HepG2 (cell line): ENCODE measurements at regions not wholly inside any gene's neighbourhood (a gene's known extent, or its start where the extent isn't known, plus 50 kb on each side); places are given as distances from the start of the nearest gene placed in this dataset.

Experiments used
- ATAC-seq: fragments of 200-7000 bp; cut with Tn5 transposase; 3 replicates; pipeline ENCODE4 v1.9.1; 2020; ENCODE audit warnings: mild to moderate bottlenecking, moderate library complexity
- BruUV-seq: library from RNA; stranded (reverse); fragments of 400-500 nt; replicated peaks from 2 replicates; lab custom pipeline; 2021; lab: Mats Ljungman, UMichigan
- CTCF ChIA-PET: fragments of 300-600 bp; formaldehyde crosslinking; extraction: SDS; loops from one replicate; lab custom pipeline; 2021; ENCODE audit warnings: low total read pairs, inconsistent platforms, low intra/inter-chr PET ratio; lab: Yijun Ruan, JAX
- POLR2A ChIA-PET: fragments of 350-600 bp; sonication (Branson Sonifier 250); formaldehyde crosslinking; loops from one replicate; lab custom pipeline; 2020; ENCODE audit warnings: antibody characterized with exemption, inconsistent platforms; lab: Yijun Ruan, JAX
- DNase-seq: peaks from one replicate; pipeline ENCODE4 v3.0.0-alpha.2; 2015; ENCODE audit warnings: low spot score
- FAIRE-seq: peaks from 3 replicates; lab custom pipeline; 2011; peaks lifted over from hg19 to GRCh38; lab: Jason Lieb, UNC
- H2AFZ ChIP-seq: one replicate; pipeline ENCODE4 v1.6.1; 2011; ENCODE audit warnings: low read length, inconsistent platforms
- H3K27ac ChIP-seq: fragments of 300-600 bp; 3 replicates; pipeline ENCODE4 v1.8.0; 2011; ENCODE audit warnings: mixed run types, mild to moderate bottlenecking, mixed read lengths, low read length, inconsistent platforms; ENCODE audit not compliant: insufficient read depth; ENCODE audit errors: extremely low read length
- H3K27me3 ChIP-seq, 2 experiments: fragments of 200-600 bp in 1 of 2; 2 replicates in 1 of 2; 3 replicates in 1 of 2; pipeline versions ENCODE4 v1.6.0 to v1.8.0; 2011; ENCODE audit warnings: low read length in 2 of 2, mild to moderate bottlenecking in 2 of 2, moderate library complexity in 2 of 2, inconsistent platforms in 1 of 2; ENCODE audit not compliant: insufficient read depth in 2 of 2, control insufficient read depth in 1 of 2
- H3K36me3 ChIP-seq, 2 experiments: fragments of 200-600 bp in 1 of 2; replicated peaks in 1 of 2; 2 replicates in 1 of 2; 3 replicates in 1 of 2; pipeline versions ENCODE4 v1.5.1 to v1.8.0; 2011; ENCODE audit warnings: low read length in 2 of 2, inconsistent platforms in 1 of 2; ENCODE audit not compliant: insufficient read depth in 2 of 2, control insufficient read depth in 1 of 2
- H3K4me1 ChIP-seq: 2 replicates; pipeline ENCODE4 v1.5.1; 2012; ENCODE audit warnings: low read length, inconsistent platforms; ENCODE audit not compliant: insufficient read depth
- H3K4me2 ChIP-seq: 2 replicates; pipeline ENCODE4 v1.6.0; 2011; ENCODE audit warnings: low read depth, low read length, inconsistent platforms
- H3K4me3 ChIP-seq, 3 experiments: fragments of 200-600 bp in 1 of 3; sonication (generic), shearing (Covaris generic) in 1 of 3; replicated peaks in 1 of 3; 2 replicates each; pipeline ENCODE4 v1.5.1; 2011 to 2016; ENCODE audit warnings: low read length in 3 of 3, inconsistent platforms in 2 of 3, low read depth in 2 of 3, mild to moderate bottlenecking in 2 of 3, control low read depth in 1 of 3, mixed read lengths in 1 of 3; ENCODE audit not compliant: insufficient read depth in 1 of 3
- H3K79me2 ChIP-seq: one replicate; pipeline ENCODE4 v1.6.1; 2011; ENCODE audit warnings: low read length, inconsistent platforms; ENCODE audit not compliant: insufficient read depth
- H3K9ac ChIP-seq: 2 replicates; pipeline ENCODE4 v1.6.0; 2011; ENCODE audit warnings: mild to moderate bottlenecking, low read depth, low read length, inconsistent platforms; ENCODE audit not compliant: insufficient read depth
- H3K9me3 ChIP-seq: 2 replicates; pipeline ENCODE4 v1.5.1; 2012; ENCODE audit warnings: mild to moderate bottlenecking, low read length
- H4K20me1 ChIP-seq: 2 replicates; pipeline ENCODE4 v1.6.0; 2011; ENCODE audit warnings: inconsistent platforms, mild to moderate bottlenecking, low read length, moderate library complexity; ENCODE audit not compliant: insufficient read depth
- HNRNPUL1 ChIP-seq: fragments of 200-400 bp; formaldehyde crosslinking; IDR thresholded peaks from 2 replicates; pipeline ENCODE4 v1.6.1; 2017; ENCODE audit warnings: low read depth, mild to moderate bottlenecking, low read length, moderate library complexity
- KMT2A ChIP-seq: sonication (generic); formaldehyde crosslinking; IDR thresholded peaks from 2 replicates; pipeline ENCODE4 v1.4.0; 2020; ENCODE audit warnings: missing genetic modification reagents
- NFIC ChIP-seq: IDR thresholded peaks from 2 replicates; pipeline ENCODE4 v1.6.1; 2012; ENCODE audit warnings: mild to moderate bottlenecking, low read length, inconsistent platforms
- PLRG1 ChIP-seq: fragments of 450-650 bp; conservative IDR thresholded peaks from 2 replicates; pipeline ENCODE4 v1.6.1; 2016
- WGBS: methylation state at CpG from one replicate; pipeline ENCODE4 v1.1.6; 2017; ENCODE audit warnings: low lambda C conversion rate; 5-methylcytosine and 5-hydroxymethylcytosine counted together
- in situ Hi-C: cut with HindIII; loops from 2 replicates; pipeline ENCODE4 v1.10.0; 2017; ENCODE audit warnings: low pct_unique_long_range_greater_than_20kb; ENCODE audit not compliant: extremely low pct_ligation_motif_present
- intact Hi-C: fragments of 100-400 bp; cut with micrococcal nuclease; formaldehyde crosslinking; loops from one replicate; pipeline ENCODE4 v1.10.0; 2022; ENCODE audit not compliant: unreplicated experiment
- TF ChIP-seq, protein P1 (sequence below): sonication (generic); formaldehyde crosslinking; conservative IDR thresholded peaks from 2 replicates; pipeline ENCODE4 v1.8.0; 2022; ENCODE audit warnings: low read depth, missing genetic modification reagents

- DNase-seq (no peak), FAIRE-seq (no peak), ATAC-seq (no peak)
- Histone ChIP-seq H3K36me3 (no peaks in the 10 kb centered on the region), H4K20me1 (no peaks in the 10 kb centered on the region), H3K4me2 (no peak overlapping the region), H3K4me1 (no peaks in the 10 kb centered on the region), H3K4me3 (no peak overlapping the region), H2AFZ (no peak overlapping the region), H3K79me2 (no peaks in the 10 kb centered on the region), H3K9me3 (no peaks in the 10 kb centered on the region), H3K27ac (no peak overlapping the region), H3K27me3 (peaks cover 0 to 28% of the 10 kb centered on the region in 2 experiments; a peak in 3 of 5 replicates), H3K9ac (no peak overlapping the region)
- 14% methylated on average over 6 of the region's 6 CpGs for WGBS
- CTCF ChIA-PET, result no interaction called here
- in situ Hi-C loops (no loop called here), intact Hi-C loops (no loop called here)
- POLR2A ChIA-PET, result no interaction called here
- BruUV-seq, result no TSS peak
- TF ChIP-seq HNRNPUL1 (no peak), KMT2A (CRISPR knock-in tag) (no peak), NFIC (no peak), PLRG1 (no peak)
- TF ChIP-seq, protein P1, sequence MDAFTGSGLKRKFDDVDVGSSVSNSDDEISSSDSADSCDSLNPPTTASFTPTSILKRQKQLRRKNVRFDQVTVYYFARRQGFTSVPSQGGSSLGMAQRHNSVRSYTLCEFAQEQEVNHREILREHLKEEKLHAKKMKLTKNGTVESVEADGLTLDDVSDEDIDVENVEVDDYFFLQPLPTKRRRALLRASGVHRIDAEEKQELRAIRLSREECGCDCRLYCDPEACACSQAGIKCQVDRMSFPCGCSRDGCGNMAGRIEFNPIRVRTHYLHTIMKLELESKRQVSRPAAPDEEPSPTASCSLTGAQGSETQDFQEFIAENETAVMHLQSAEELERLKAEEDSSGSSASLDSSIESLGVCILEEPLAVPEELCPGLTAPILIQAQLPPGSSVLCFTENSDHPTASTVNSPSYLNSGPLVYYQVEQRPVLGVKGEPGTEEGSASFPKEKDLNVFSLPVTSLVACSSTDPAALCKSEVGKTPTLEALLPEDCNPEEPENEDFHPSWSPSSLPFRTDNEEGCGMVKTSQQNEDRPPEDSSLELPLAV (CRISPR knock-in tag), result no peak
These were observed 241.7 kb upstream of the NEBL start for GRCh38 chr10:21138769-21139340.
